ENCODE measurements at regions not wholly inside any gene's neighbourhood (a gene's known extent, or its start where the extent isn't known, plus 50 kb on each side); places are given as distances from the start of the nearest gene placed in this dataset.

GRCh38 chr1:61013189-61013945 is 69.0 kb upstream of the NFIA start:
- TF ChIP-seq ZNF565 (CRISPR knock-in tag; conservative IDR thresholded peaks at IDR 0.05; ENCODE audit: low read depth) (no peak), ESRRG (CRISPR knock-in tag; IDR thresholded peaks at IDR 0.05) (no peak), ZNF70 (CRISPR knock-in tag; IDR thresholded peaks at IDR 0.05) (no peak), ZFP3 (CRISPR knock-in tag; IDR thresholded peaks at IDR 0.05) (no peak), PATZ1 (CRISPR knock-in tag; IDR thresholded peaks at IDR 0.05; ENCODE audit: borderline replicate concordance) (no peak), SNAI2 (CRISPR knock-in tag; IDR thresholded peaks at IDR 0.05) (no peak), ZNF8 (CRISPR knock-in tag; IDR thresholded peaks at IDR 0.05) (no peak), ISL1 (CRISPR knock-in tag; IDR thresholded peaks at IDR 0.05) (no peak)
- TF ChIP-seq, protein P1, sequence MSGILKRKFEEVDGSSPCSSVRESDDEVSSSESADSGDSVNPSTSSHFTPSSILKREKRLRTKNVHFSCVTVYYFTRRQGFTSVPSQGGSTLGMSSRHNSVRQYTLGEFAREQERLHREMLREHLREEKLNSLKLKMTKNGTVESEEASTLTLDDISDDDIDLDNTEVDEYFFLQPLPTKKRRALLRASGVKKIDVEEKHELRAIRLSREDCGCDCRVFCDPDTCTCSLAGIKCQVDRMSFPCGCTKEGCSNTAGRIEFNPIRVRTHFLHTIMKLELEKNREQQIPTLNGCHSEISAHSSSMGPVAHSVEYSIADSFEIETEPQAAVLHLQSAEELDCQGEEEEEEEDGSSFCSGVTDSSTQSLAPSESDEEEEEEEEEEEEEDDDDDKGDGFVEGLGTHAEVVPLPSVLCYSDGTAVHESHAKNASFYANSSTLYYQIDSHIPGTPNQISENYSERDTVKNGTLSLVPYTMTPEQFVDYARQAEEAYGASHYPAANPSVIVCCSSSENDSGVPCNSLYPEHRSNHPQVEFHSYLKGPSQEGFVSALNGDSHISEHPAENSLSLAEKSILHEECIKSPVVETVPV (CRISPR knock-in tag; IDR thresholded peaks at IDR 0.05) = no peak
- TF ChIP-seq, protein P2, sequence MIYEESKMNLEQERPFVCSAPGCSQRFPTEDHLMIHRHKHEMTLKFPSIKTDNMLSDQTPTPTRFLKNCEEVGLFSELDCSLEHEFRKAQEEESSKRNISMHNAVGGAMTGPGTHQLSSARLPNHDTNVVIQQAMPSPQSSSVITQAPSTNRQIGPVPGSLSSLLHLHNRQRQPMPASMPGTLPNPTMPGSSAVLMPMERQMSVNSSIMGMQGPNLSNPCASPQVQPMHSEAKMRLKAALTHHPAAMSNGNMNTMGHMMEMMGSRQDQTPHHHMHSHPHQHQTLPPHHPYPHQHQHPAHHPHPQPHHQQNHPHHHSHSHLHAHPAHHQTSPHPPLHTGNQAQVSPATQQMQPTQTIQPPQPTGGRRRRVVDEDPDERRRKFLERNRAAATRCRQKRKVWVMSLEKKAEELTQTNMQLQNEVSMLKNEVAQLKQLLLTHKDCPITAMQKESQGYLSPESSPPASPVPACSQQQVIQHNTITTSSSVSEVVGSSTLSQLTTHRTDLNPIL (CRISPR knock-in tag; IDR thresholded peaks at IDR 0.05; ENCODE audit: low read depth) = no peak
- no peak; the same call in 2 of the 3 replicates for ATAC-seq

DNA sequence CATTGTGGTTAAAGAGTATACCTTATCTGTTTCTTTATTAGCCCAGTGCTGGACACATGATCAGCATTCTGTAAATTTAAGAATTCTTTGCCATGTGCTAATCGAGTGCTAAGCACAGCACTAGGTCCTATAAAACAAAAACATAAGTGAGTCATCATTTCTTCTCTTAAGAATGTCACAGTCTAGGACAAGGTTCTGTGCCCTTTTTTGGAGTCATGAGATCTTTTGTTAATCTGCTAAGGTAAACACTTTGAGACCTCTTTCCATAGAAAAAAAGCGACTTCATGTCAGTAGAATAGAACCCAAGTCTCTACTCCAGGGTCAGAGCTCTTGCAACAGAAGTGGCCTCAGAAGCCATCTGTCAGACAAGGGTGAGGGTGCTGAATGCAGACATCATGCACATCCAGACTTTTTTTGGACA is 70.0 kb upstream of the NFIA start:
- no peak for ATAC-seq
- no peak for TF ChIP-seq ZNF70 (CRISPR knock-in tag; IDR thresholded peaks at IDR 0.05)
- no peak for TF ChIP-seq PATZ1 (CRISPR knock-in tag; IDR thresholded peaks at IDR 0.05; ENCODE audit: borderline replicate concordance)
- TF ChIP-seq PPARA (CRISPR knock-in tag; IDR thresholded peaks at IDR 0.05; ENCODE audit: borderline replicate concordance) = no peak
- TF ChIP-seq TOX (CRISPR knock-in tag; IDR thresholded peaks at IDR 0.05; ENCODE audit: borderline replicate concordance) = no peak
- no peak for TF ChIP-seq CSDC2 (CRISPR knock-in tag; IDR thresholded peaks at IDR 0.05)
- TF ChIP-seq, protein P3, sequence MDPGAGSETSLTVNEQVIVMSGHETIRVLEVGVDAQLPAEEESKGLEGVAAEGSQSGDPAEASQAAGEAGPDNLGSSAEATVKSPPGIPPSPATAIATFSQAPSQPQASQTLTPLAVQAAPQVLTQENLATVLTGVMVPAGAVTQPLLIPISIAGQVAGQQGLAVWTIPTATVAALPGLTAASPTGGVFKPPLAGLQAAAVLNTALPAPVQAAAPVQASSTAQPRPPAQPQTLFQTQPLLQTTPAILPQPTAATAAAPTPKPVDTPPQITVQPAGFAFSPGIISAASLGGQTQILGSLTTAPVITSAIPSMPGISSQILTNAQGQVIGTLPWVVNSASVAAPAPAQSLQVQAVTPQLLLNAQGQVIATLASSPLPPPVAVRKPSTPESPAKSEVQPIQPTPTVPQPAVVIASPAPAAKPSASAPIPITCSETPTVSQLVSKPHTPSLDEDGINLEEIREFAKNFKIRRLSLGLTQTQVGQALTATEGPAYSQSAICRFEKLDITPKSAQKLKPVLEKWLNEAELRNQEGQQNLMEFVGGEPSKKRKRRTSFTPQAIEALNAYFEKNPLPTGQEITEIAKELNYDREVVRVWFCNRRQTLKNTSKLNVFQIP (CRISPR knock-in tag; IDR thresholded peaks at IDR 0.05; ENCODE audit: borderline replicate concordance, low read depth) = no peak
- TF ChIP-seq, protein P2 (CRISPR knock-in tag; IDR thresholded peaks at IDR 0.05; ENCODE audit: low read depth) = no peak

DNA sequence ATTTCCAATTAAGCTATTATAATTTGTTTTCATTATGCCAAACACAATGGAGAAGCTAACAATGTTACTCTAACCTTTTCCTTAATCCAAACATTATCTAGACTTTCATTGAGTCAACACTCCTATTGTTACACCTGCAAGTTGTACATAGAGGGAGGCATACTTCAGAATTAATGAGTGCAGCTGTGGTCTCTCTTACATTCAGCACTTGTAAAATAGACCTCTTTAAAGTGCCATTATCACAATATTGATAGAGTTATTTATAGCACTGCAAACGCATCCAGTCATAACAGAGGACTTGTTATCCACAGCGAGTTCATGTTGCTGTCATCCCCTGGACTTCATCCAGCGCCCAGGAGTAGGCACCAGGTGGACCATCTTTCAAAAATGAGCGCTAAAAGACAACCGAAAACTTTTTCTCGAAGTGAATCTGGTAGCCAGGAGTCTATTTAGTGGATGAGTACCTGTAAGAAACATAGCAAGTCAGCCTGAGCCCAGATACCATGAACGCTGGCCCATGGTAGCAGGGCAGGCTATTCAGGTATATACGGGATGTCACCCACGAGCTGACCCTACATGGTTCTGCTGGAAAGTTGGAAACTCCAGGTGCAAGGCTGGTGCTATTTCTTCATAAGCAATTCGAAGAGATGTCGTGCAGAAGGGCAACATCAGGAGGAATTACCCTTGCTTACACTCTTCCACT is 70.6 kb upstream of the NFIA start:
- TF ChIP-seq ISL1 (CRISPR knock-in tag; IDR thresholded peaks at IDR 0.05) = no peak
- no peak for TF ChIP-seq TCF4 (CRISPR knock-in tag; IDR thresholded peaks at IDR 0.05; ENCODE audit: borderline replicate concordance)
- TF ChIP-seq ZFP3 (CRISPR knock-in tag; IDR thresholded peaks at IDR 0.05) = no peak
- no peak for TF ChIP-seq ZNF565 (CRISPR knock-in tag; conservative IDR thresholded peaks at IDR 0.05; ENCODE audit: low read depth)
- no peak for TF ChIP-seq GLIS3 (CRISPR knock-in tag; IDR thresholded peaks at IDR 0.05)
- TF ChIP-seq SNAI2 (CRISPR knock-in tag; IDR thresholded peaks at IDR 0.05) = no peak
- TF ChIP-seq, protein P1 (CRISPR knock-in tag; IDR thresholded peaks at IDR 0.05) = no peak
- no peak for TF ChIP-seq ZC3H10 (CRISPR knock-in tag; IDR thresholded peaks at IDR 0.05)
- TF ChIP-seq ZNF8 (CRISPR knock-in tag; IDR thresholded peaks at IDR 0.05) = no peak
- TF ChIP-seq ARNTL (CRISPR knock-in tag; IDR thresholded peaks at IDR 0.05; ENCODE audit: borderline replicate concordance, low read depth) = no peak
- TF ChIP-seq ZFP30 (CRISPR knock-in tag; IDR thresholded peaks at IDR 0.05) = no peak
- TF ChIP-seq RARB (CRISPR knock-in tag; IDR thresholded peaks at IDR 0.05) = no peak
- no peak for TF ChIP-seq PPARA (CRISPR knock-in tag; IDR thresholded peaks at IDR 0.05; ENCODE audit: borderline replicate concordance)
- no peak for TF ChIP-seq TOX (CRISPR knock-in tag; IDR thresholded peaks at IDR 0.05; ENCODE audit: borderline replicate concordance)
- no peak for TF ChIP-seq OSR1 (CRISPR knock-in tag; IDR thresholded peaks at IDR 0.05)
- no peak for TF ChIP-seq ZNF70 (CRISPR knock-in tag; IDR thresholded peaks at IDR 0.05)
- TF ChIP-seq CSDC2 (CRISPR knock-in tag; IDR thresholded peaks at IDR 0.05) = no peak
- ATAC-seq = no peak
